CD4-positive, alpha-beta T cell (primary cell): ENCODE measurements at regions not wholly inside any gene's neighbourhood (a gene's known extent, or its start where the extent isn't known, plus 50 kb on each side); places are given as distances from the start of the nearest gene placed in this dataset.

Experiments
- ATAC-seq: fragments of 200-7000 bp; cut with Tn5 transposase; one replicate; pipeline ENCODE4 v1.10.0; 2022; ENCODE audit warnings: mild to moderate bottlenecking; ENCODE audit not compliant: poor library complexity
- CTCF ChIA-PET: fragments of 350-600 bp; sonication (Branson Sonifier 250); formaldehyde crosslinking; loops from one replicate; lab custom pipeline; 2021; ENCODE audit warnings: antibody characterized with exemption, inconsistent platforms; lab: Charles Lee
- POLR2A ChIA-PET: fragments of 350-600 bp; sonication (Branson Sonifier 250); formaldehyde crosslinking; loops from one replicate; lab custom pipeline; 2021; ENCODE audit warnings: antibody characterized with exemption, inconsistent platforms; lab: Charles Lee
- DNase-seq, 14 experiments: peaks; one replicate each; pipeline ENCODE4 v3.0.0-alpha.2; 2013 to 2020; ENCODE audit warnings: mixed read lengths in 2 of 14
- H3K27ac ChIP-seq, 2 donors: one replicate each; pipeline versions ENCODE4 v1.5.1 to v1.7.0; 2013; ENCODE audit warnings: low read length in 2 of 2, low read depth in 1 of 2, mild to moderate bottlenecking in 1 of 2
- H3K27me3 ChIP-seq, 2 experiments: 1 replicate in 1 of 2; 2 replicates in 1 of 2; pipeline versions ENCODE4 v1.6.1 to v1.7.0; 2013; ENCODE audit warnings: low read length in 2 of 2, control low read depth in 1 of 2, mild to moderate bottlenecking in 1 of 2, moderate library complexity in 1 of 2; ENCODE audit not compliant: insufficient read depth in 2 of 2, control insufficient read depth in 1 of 2
- H3K36me3 ChIP-seq: one replicate; pipeline ENCODE4 v1.6.1; 2013; ENCODE audit warnings: low read length, control low read depth; ENCODE audit not compliant: insufficient read depth
- H3K4me1 ChIP-seq: one replicate; pipeline ENCODE4 v1.6.1; 2013; ENCODE audit warnings: low read length, control low read depth; ENCODE audit not compliant: insufficient read depth
- H3K4me3 ChIP-seq: one replicate; pipeline ENCODE4 v1.5.1; 2013; ENCODE audit warnings: mild to moderate bottlenecking, low read length, moderate library complexity
- H3K9me3 ChIP-seq, 2 experiments: 1 replicate in 1 of 2; 2 replicates in 1 of 2; pipeline versions ENCODE4 v1.6.1 to v1.7.0; 2013; ENCODE audit warnings: low read length in 2 of 2, mild to moderate bottlenecking in 2 of 2, control low read depth in 1 of 2, moderate library complexity in 1 of 2; ENCODE audit not compliant: control insufficient read depth in 1 of 2, insufficient read depth in 1 of 2
- H3K27ac Mint-ChIP-seq: one replicate; pipeline ENCODE4 v1.8.0; 2020; ENCODE audit warnings: mixed read lengths
- H3K27me3 Mint-ChIP-seq: one replicate; pipeline ENCODE4 v1.8.0; 2021; ENCODE audit warnings: mixed read lengths
- H3K36me3 Mint-ChIP-seq: one replicate; pipeline ENCODE4 v1.8.0; 2021; ENCODE audit warnings: low read depth, mixed read lengths
- H3K4me1 Mint-ChIP-seq: one replicate; pipeline ENCODE4 v1.8.0; 2021; ENCODE audit warnings: low read depth, mixed read lengths
- H3K4me3 Mint-ChIP-seq: one replicate; pipeline ENCODE4 v1.8.0; 2020; ENCODE audit warnings: mild to moderate bottlenecking, mixed read lengths
- H3K9me3 Mint-ChIP-seq: one replicate; pipeline ENCODE4 v1.8.0; 2020; ENCODE audit warnings: mixed read lengths
- CTCF ChIP-seq: fragments of 200-600 bp; IDR thresholded peaks from one replicate; pipeline ENCODE4 v1.8.0; 2022; ENCODE audit warnings: antibody characterized with exemption, mild to moderate bottlenecking
- intact Hi-C, 2 experiments: fragments of 100-400 bp; cut with DNase I in 1 of 2; cut with micrococcal nuclease in 1 of 2; formaldehyde crosslinking; loops; one replicate each; pipeline versions ENCODE4 v1.15.1 to v1.9.0; 2023 to 2025; cut with DNase I, micrococcal nuclease

- no peaks in the 10 kb centered on the region for H3K27me3 ChIP-seq
- no peak for DNase-seq
- TF ChIP-seq CTCF, result no peak
- no peaks in the 10 kb centered on the region for H3K27me3 Mint-ChIP-seq
- no peaks in the 10 kb centered on the region for H3K4me1 Mint-ChIP-seq
- ChIA-PET POLR2A (no interaction called here), CTCF (no interaction called here)
- H3K9me3 ChIP-seq, result no peaks in the 10 kb centered on the region
- H3K36me3 ChIP-seq, result no peaks in the 10 kb centered on the region
- H3K36me3 Mint-ChIP-seq, result no peaks in the 10 kb centered on the region
- ATAC-seq, result no peak
- H3K27ac Mint-ChIP-seq, result no peak overlapping the region
- no peaks in the 10 kb centered on the region for H3K4me1 ChIP-seq
- no peak overlapping the region for H3K4me3 ChIP-seq
- no peak overlapping the region for H3K27ac ChIP-seq
- no peak overlapping the region for H3K4me3 Mint-ChIP-seq
- no peaks in the 10 kb centered on the region for H3K9me3 Mint-ChIP-seq
- intact Hi-C loops, result no loop called here
Measured at GRCh38 chrX:39788521-39788920, 309.2 kb downstream of the BCOR start.

DNA sequence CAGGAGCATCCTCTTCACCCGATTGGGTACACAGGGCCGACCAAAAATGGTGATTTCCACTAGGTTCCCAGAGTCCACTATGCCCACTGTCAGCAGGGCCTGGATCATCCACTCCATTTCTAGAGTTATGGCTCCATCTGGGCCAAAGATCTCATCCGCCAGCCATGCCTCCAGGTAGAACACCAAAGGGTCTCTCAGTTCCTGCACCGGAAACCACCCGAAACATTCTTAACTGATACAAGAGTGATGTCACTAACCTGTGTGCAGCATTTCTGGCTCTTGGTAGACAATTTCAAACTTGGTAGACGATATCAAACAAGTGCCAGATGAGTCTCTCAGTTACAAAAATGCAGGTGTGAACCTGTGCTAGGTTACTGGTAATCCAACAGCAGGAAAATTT lies 306.1 kb downstream of the BCOR start:
- H3K9me3 Mint-ChIP-seq, result no peaks in the 10 kb centered on the region
- Histone ChIP-seq H3K4me3 (no peak overlapping the region), H3K36me3 (no peaks in the 10 kb centered on the region), H3K27ac (no peak overlapping the region), H3K9me3 (no peaks in the 10 kb centered on the region), H3K4me1 (no peaks in the 10 kb centered on the region), H3K27me3 (no peaks in the 10 kb centered on the region)
- H3K36me3 Mint-ChIP-seq, result no peaks in the 10 kb centered on the region
- no peaks in the 10 kb centered on the region for H3K27me3 Mint-ChIP-seq
- no peaks in the 10 kb centered on the region for H3K4me1 Mint-ChIP-seq
- intact Hi-C loops, result no loop called here
- no peak overlapping the region for H3K4me3 Mint-ChIP-seq
- CTCF ChIA-PET, result interaction anchor here (0.6 kb wide), 1 partner anchor 8 kb away, joined by 3 read pairs; no protein-coding TSS in a partner anchor
- DNase-seq (no peak), ATAC-seq (peak; percentile 34)
- POLR2A ChIA-PET, result no interaction called here
- H3K27ac Mint-ChIP-seq, result no peak overlapping the region
- TF ChIP-seq CTCF, result no peak

- TF ChIP-seq CTCF, result no peak
- H3K9me3 Mint-ChIP-seq, result no peaks in the 10 kb centered on the region
- CTCF ChIA-PET, result no interaction called here
Measured at GRCh38 chrX:39795605-39796004, 302.2 kb downstream of the BCOR start.

More at GRCh38 chrX:39795605-39796004, 302.2 kb downstream of the BCOR start:
- ATAC-seq (no peak), DNase-seq (no peak)
- H3K36me3 Mint-ChIP-seq, result no peaks in the 10 kb centered on the region
- Histone ChIP-seq H3K9me3 (no peaks in the 10 kb centered on the region), H3K27me3 (no peaks in the 10 kb centered on the region), H3K4me3 (no peak overlapping the region), H3K27ac (no peak overlapping the region), H3K36me3 (no peaks in the 10 kb centered on the region), H3K4me1 (no peaks in the 10 kb centered on the region)
- no peaks in the 10 kb centered on the region for H3K4me1 Mint-ChIP-seq
- H3K27ac Mint-ChIP-seq, result no peak overlapping the region
- no peak overlapping the region for H3K4me3 Mint-ChIP-seq
- POLR2A ChIA-PET, result no interaction called here
- intact Hi-C loops, result loop anchor here in 1 of 2 experiments (5.0 kb wide), 1 partner anchor 38 kb away; no protein-coding TSS in a partner anchor
- H3K27me3 Mint-ChIP-seq, result no peaks in the 10 kb centered on the region
